Astrocyte (in vitro differentiated cells and primary cell): ENCODE measurements at regions not wholly inside any gene's neighbourhood (a gene's known extent, or its start where the extent isn't known, plus 50 kb on each side); places are given as distances from the start of the nearest gene placed in this dataset.
"Not testable (repeated sequence)": the region's sequence is repeated elsewhere in the genome, so short reads cannot be mapped to it uniquely, and the experiment has no call there.

Experiments used
- DNase-seq: peaks from one replicate; pipeline ENCODE4 v3.0.0-alpha.2; 2010; ENCODE audit warnings: low read depth
- FAIRE-seq: peaks from 2 replicates; lab custom pipeline; 2011; peaks lifted over from hg19 to GRCh38; lab: Jason Lieb, UNC
- H2AFZ ChIP-seq: 2 replicates; pipeline ENCODE4 v1.6.0; 2012; ENCODE audit warnings: low read depth, low read length, inconsistent platforms
- H3K27ac ChIP-seq: 2 replicates; pipeline ENCODE4 v1.5.1; 2011; ENCODE audit warnings: low read depth, low read length, inconsistent platforms
- H3K27me3 ChIP-seq: 2 replicates; pipeline ENCODE4 v1.6.0; 2011; ENCODE audit warnings: low read length, inconsistent platforms; ENCODE audit not compliant: insufficient read depth
- H3K36me3 ChIP-seq: 2 replicates; pipeline ENCODE4 v1.5.1; 2011; ENCODE audit warnings: low read length, inconsistent platforms; ENCODE audit not compliant: insufficient read depth
- H3K4me1 ChIP-seq: 2 replicates; pipeline ENCODE4 v1.5.1; 2011; ENCODE audit warnings: low read length, inconsistent platforms; ENCODE audit not compliant: insufficient read depth
- H3K4me2 ChIP-seq: 2 replicates; pipeline ENCODE4 v1.6.0; 2012; ENCODE audit warnings: low read length, inconsistent platforms
- H3K4me3 ChIP-seq: 2 replicates; pipeline ENCODE4 v1.5.1; 2011; ENCODE audit warnings: low read depth, mild to moderate bottlenecking, low read length, inconsistent platforms; ENCODE audit not compliant: insufficient read depth
- H3K79me2 ChIP-seq: 2 replicates; pipeline ENCODE4 v1.6.0; 2012; ENCODE audit warnings: mild to moderate bottlenecking, low read length, inconsistent platforms; ENCODE audit not compliant: insufficient read depth
- H3K9ac ChIP-seq: 2 replicates; pipeline ENCODE4 v1.6.0; 2012; ENCODE audit warnings: mild to moderate bottlenecking, low read length, inconsistent platforms
- H3K9me3 ChIP-seq: 2 replicates; pipeline ENCODE4 v1.5.1; 2012; ENCODE audit warnings: low read depth, mild to moderate bottlenecking, low read length, inconsistent platforms; ENCODE audit not compliant: insufficient read depth
- H4K20me1 ChIP-seq: 2 replicates; pipeline ENCODE4 v1.6.0; 2012; ENCODE audit warnings: low read length, inconsistent platforms; ENCODE audit not compliant: insufficient read depth
- H3K27ac Mint-ChIP-seq: one replicate; pipeline ENCODE4 v1.8.0; 2021; ENCODE audit warnings: mild to moderate bottlenecking, mixed read lengths; ENCODE audit not compliant: unreplicated experiment
- H3K27me3 Mint-ChIP-seq: one replicate; pipeline ENCODE4 v1.8.0; 2021; ENCODE audit warnings: low read depth, mixed read lengths; ENCODE audit not compliant: unreplicated experiment
- H3K36me3 Mint-ChIP-seq: one replicate; pipeline ENCODE4 v1.8.0; 2021; ENCODE audit warnings: low read depth, mixed read lengths; ENCODE audit not compliant: unreplicated experiment
- H3K4me1 Mint-ChIP-seq: one replicate; pipeline ENCODE4 v1.8.0; 2021; ENCODE audit warnings: low read depth, mixed read lengths; ENCODE audit not compliant: unreplicated experiment
- H3K4me3 Mint-ChIP-seq: one replicate; pipeline ENCODE4 v1.8.0; 2021; ENCODE audit warnings: mild to moderate bottlenecking, moderate library complexity, mixed read lengths; ENCODE audit not compliant: unreplicated experiment
- H3K9me3 Mint-ChIP-seq: one replicate; pipeline ENCODE4 v1.8.0; 2021; ENCODE audit warnings: mild to moderate bottlenecking, mixed read lengths; ENCODE audit not compliant: unreplicated experiment
- CTCF ChIP-seq: IDR thresholded peaks from 2 replicates; pipeline ENCODE4 v1.5.1; 2011; ENCODE audit warnings: low read depth, mild to moderate bottlenecking, inconsistent platforms, low read length, moderate library complexity; ENCODE audit not compliant: insufficient read depth
- EZH2 ChIP-seq: IDR thresholded peaks from 2 replicates; pipeline ENCODE4 v1.6.1; 2012; ENCODE audit warnings: mild to moderate bottlenecking, low read length, inconsistent platforms; ENCODE audit not compliant: insufficient read depth

GRCh38 chr3:191085091-191085490, 114.0 kb upstream of the OSTN start:
- H3K79me2 ChIP-seq, result no peaks in the 10 kb centered on the region
- no peak overlapping the region for H2AFZ ChIP-seq
- H3K9ac ChIP-seq, result no peak overlapping the region
- Mint-ChIP-seq H3K27ac (no peak overlapping the region), H3K4me1 (no peaks in the 10 kb centered on the region), H3K9me3 (peaks cover 6% of the 10 kb centered on the region), H3K27me3 (no peaks in the 10 kb centered on the region), H3K4me3 (no peak overlapping the region), H3K36me3 (no peaks in the 10 kb centered on the region)
- FAIRE-seq (no peak), DNase-seq (peak; percentile 30)
- H3K9me3 ChIP-seq, result no peaks in the 10 kb centered on the region
- no peaks in the 10 kb centered on the region for H4K20me1 ChIP-seq
- H3K4me1 ChIP-seq, result no peaks in the 10 kb centered on the region
- no peaks in the 10 kb centered on the region for H3K36me3 ChIP-seq
- TF ChIP-seq CTCF (no peak), EZH2 (no peak)
- H3K4me2 ChIP-seq, result no peak overlapping the region
- H3K27me3 ChIP-seq, result no peaks in the 10 kb centered on the region
- H3K27ac ChIP-seq, result no peak overlapping the region
- no peak overlapping the region for H3K4me3 ChIP-seq

GRCh38 chr3:191078913-191079312, 120.1 kb upstream of the OSTN start:
- not testable (repeated sequence) for H3K27ac Mint-ChIP-seq, H3K9me3 ChIP-seq, H4K20me1 ChIP-seq, H3K36me3 Mint-ChIP-seq, H3K27me3 Mint-ChIP-seq, FAIRE-seq, H3K9ac ChIP-seq, DNase-seq, H3K4me3 Mint-ChIP-seq, H3K27me3 ChIP-seq, H3K79me2 ChIP-seq, H3K4me1 Mint-ChIP-seq, H3K36me3 ChIP-seq, H3K27ac ChIP-seq, H3K4me1 ChIP-seq, H3K4me3 ChIP-seq, H2AFZ ChIP-seq, H3K4me2 ChIP-seq
- H3K9me3 Mint-ChIP-seq, result peaks cover 14% of the 10 kb centered on the region

GRCh38 chr3:191076903-191077552, 122.0 kb upstream of the OSTN start:
- Histone ChIP-seq H3K27ac (no peak overlapping the region), H3K4me1 (no peaks in the 10 kb centered on the region), H3K36me3 (no peaks in the 10 kb centered on the region), H3K79me2 (no peaks in the 10 kb centered on the region), H3K4me2 (no peak overlapping the region), H2AFZ (no peak overlapping the region), H3K4me3 (no peak overlapping the region), H3K9ac (no peak overlapping the region), H3K9me3 (no peaks in the 10 kb centered on the region), H3K27me3 (no peaks in the 10 kb centered on the region), H4K20me1 (no peaks in the 10 kb centered on the region)
- no peak overlapping the region for H3K4me3 Mint-ChIP-seq
- FAIRE-seq (no peak), DNase-seq (no peak)
- H3K27me3 Mint-ChIP-seq, result no peaks in the 10 kb centered on the region
- TF ChIP-seq EZH2 (no peak), CTCF (no peak)
- no peaks in the 10 kb centered on the region for H3K36me3 Mint-ChIP-seq
- peaks cover 10% of the 10 kb centered on the region for H3K9me3 Mint-ChIP-seq
- no peak overlapping the region for H3K27ac Mint-ChIP-seq
- peaks cover 2% of the 10 kb centered on the region for H3K4me1 Mint-ChIP-seq
